COLO668 (cell line): ENCODE measurements at regions not wholly inside any gene's neighbourhood (a gene's known extent, or its start where the extent isn't known, plus 50 kb on each side); places are given as distances from the start of the nearest gene placed in this dataset.
"Not testable (repeated sequence)": the region's sequence is repeated elsewhere in the genome, so short reads cannot be mapped to it uniquely, and the experiment has no call there.

ENCODE experiments used
- DNase-seq: peaks from one replicate; lab custom pipeline; 2025; ENCODE audit not compliant: unreplicated experiment; lab: John Stamatoyannopoulos, UW

GRCh38 chr10:57049096-57049495 lies 688.0 kb upstream of the ZWINT start:
- no peak for DNase-seq

- no peak for DNase-seq
Observed at GRCh38 chr10:57038531-57038930, 677.5 kb upstream of the ZWINT start.

- DNase-seq = no peak
Observed at GRCh38 chr10:57035310-57035709, 674.3 kb upstream of the ZWINT start.

- not testable (repeated sequence) for DNase-seq
Observed at GRCh38 chr10:57032301-57032700, 671.2 kb upstream of the ZWINT start.

- no peak for DNase-seq
Observed at GRCh38 chr10:57031346-57031745, 670.3 kb upstream of the ZWINT start.

GRCh38 chr10:57026307-57026706 lies 665.2 kb upstream of the ZWINT start:
- no peak for DNase-seq

GRCh38 chr10:57023626-57024025 lies 662.6 kb upstream of the ZWINT start:
- DNase-seq = no peak

GRCh38 chr10:57018452-57018851 lies 657.4 kb upstream of the ZWINT start:
- no peak for DNase-seq

GRCh38 chr10:57017356-57018037 lies 656.4 kb upstream of the ZWINT start:
- peak; percentile 50 for DNase-seq

GRCh38 chr10:57015595-57016318 lies 654.7 kb upstream of the ZWINT start:
- peak; percentile 75 for DNase-seq

- DNase-seq = peak; percentile 16
Observed at GRCh38 chr10:57015187-57015586, 654.1 kb upstream of the ZWINT start.

GRCh38 chr10:57014758-57015157 lies 653.7 kb upstream of the ZWINT start:
- DNase-seq = no peak

- no peak for DNase-seq
Observed at GRCh38 chr10:57008189-57008588, 647.1 kb upstream of the ZWINT start.

GRCh38 chr10:56991591-56992069 lies 630.6 kb upstream of the ZWINT start:
- DNase-seq = no peak

- DNase-seq = no peak
Observed at GRCh38 chr10:56975513-56975912, 614.5 kb upstream of the ZWINT start.

GRCh38 chr10:56973766-56974165 lies 612.7 kb upstream of the ZWINT start:
- DNase-seq = no peak

GRCh38 chr10:56943221-56943755 lies 582.2 kb upstream of the ZWINT start:
- DNase-seq = no peak

GRCh38 chr10:56934515-56934914 lies 573.5 kb upstream of the ZWINT start:
- no peak for DNase-seq

- no peak for DNase-seq
Observed at GRCh38 chr10:56928714-56929113, 567.7 kb upstream of the ZWINT start.

- DNase-seq = no peak
Observed at GRCh38 chr10:56927701-56928100, 566.6 kb upstream of the ZWINT start.

GRCh38 chr10:56920601-56921261 lies 559.7 kb upstream of the ZWINT start:
- DNase-seq = no peak

GRCh38 chr10:56912043-56912442 lies 551.0 kb upstream of the ZWINT start:
- DNase-seq = no peak
